SK-N-MC (cell line): ENCODE measurements at regions not wholly inside any gene's neighbourhood (a gene's known extent, or its start where the extent isn't known, plus 50 kb on each side); places are given as distances from the start of the nearest gene placed in this dataset.
"Not testable (repeated sequence)": the region's sequence is repeated elsewhere in the genome, so short reads cannot be mapped to it uniquely, and the experiment has no call there.

Experiments used
- DNase-seq: peaks from one replicate; pipeline ENCODE4 v3.0.0-alpha.2; 2011; ENCODE audit warnings: low read depth, low spot score
- H3K27ac ChIP-seq: fragments of 200-600 bp; sonication (generic); 2 replicates; pipeline ENCODE4 v1.5.1; 2016; ENCODE audit warnings: mixed run types
- H3K36me3 ChIP-seq: fragments of 200-600 bp; sonication (generic); 2 replicates; pipeline ENCODE4 v1.6.1; 2017; ENCODE audit warnings: antibody characterized with exemption, low read length, mixed read lengths; ENCODE audit not compliant: insufficient read depth
- H3K4me3 ChIP-seq: fragments of 200-600 bp; sonication (generic); 2 replicates; pipeline ENCODE4 v1.5.1; 2016
- H3K9ac ChIP-seq: fragments of 200-600 bp; sonication (generic); 2 replicates; pipeline ENCODE4 v1.8.0; 2017; ENCODE audit warnings: mixed run types, mixed read lengths; ENCODE audit not compliant: insufficient read length
- H3K9me3 ChIP-seq: fragments of 200-600 bp; sonication (generic); 2 replicates; pipeline ENCODE4 v1.6.1; 2017; ENCODE audit warnings: low read depth, mild to moderate bottlenecking, antibody characterized with exemption, low read length, moderate library complexity, mixed read lengths
- EZH2 ChIP-seq: fragments of 200-600 bp; sonication (generic); IDR thresholded peaks from one replicate; pipeline ENCODE4 v1.6.1; 2017; ENCODE audit warnings: antibody characterized with exemption
- FOXP2 ChIP-seq: optimal IDR thresholded peaks from 2 replicates; pipeline ENCODE3; 2011; ENCODE audit warnings: mild to moderate bottlenecking, moderate library complexity; ENCODE audit not compliant: insufficient read depth; ENCODE audit errors: extremely low read length, control extremely low read depth
- POLR2AphosphoS5 ChIP-seq: IDR thresholded peaks from 2 replicates; pipeline ENCODE4 v1.6.1; 2012; ENCODE audit warnings: mild to moderate bottlenecking, low read depth, low read length, borderline replicate concordance

DNA sequence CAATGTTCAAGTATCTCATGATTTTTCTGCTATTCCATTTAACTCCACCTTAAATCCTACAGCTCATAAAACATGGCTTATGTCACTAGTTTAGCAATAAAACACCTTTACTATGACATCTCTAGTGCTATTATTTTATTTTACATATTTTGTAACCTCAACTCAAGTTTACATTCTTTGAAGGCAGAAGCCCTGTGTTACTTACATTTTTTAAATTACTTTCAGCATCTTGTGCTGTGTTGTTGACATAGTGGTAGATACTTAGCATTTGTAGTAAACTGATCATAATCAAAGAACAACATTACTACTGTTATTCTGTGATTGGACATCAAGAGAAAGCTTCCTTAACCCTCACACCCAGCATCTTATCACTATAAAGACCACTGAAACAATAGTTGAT, 216.1 kb downstream of the BMP4 start:
- Histone ChIP-seq H3K9me3 (no peaks in the 10 kb centered on the region), H3K9ac (no peak overlapping the region), H3K4me3 (no peak overlapping the region), H3K27ac (no peak overlapping the region), H3K36me3 (no peaks in the 10 kb centered on the region)
- DNase-seq, result no peak
- TF ChIP-seq FOXP2, result no peak
- TF ChIP-seq POLR2AphosphoS5, result no peak
- TF ChIP-seq EZH2, result no peak

DNA sequence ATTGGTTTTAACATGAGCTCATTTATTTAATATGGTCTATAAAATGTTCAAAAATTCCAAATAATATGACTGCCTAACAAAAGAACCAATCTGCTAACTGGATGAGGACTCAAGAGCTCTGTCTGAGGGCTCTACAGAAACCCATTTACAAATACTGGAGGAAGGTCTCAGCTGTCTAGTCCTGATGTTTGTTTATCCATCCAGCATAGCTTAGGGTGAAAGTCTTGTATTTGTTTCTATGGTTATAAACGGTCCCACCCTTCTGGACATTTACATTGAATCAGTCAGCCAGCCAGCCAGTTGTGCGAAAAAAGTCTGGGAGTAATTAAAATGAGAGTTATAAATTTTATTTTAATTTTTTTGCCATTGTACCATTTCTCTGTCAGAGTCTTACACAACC, 220.7 kb downstream of the BMP4 start:
- DNase-seq, result no peak
- H3K36me3 ChIP-seq, result no peaks in the 10 kb centered on the region
- no peaks in the 10 kb centered on the region for H3K9me3 ChIP-seq
- no peak overlapping the region for H3K9ac ChIP-seq
- TF ChIP-seq POLR2AphosphoS5 (no peak), FOXP2 (no peak), EZH2 (no peak)
- no peak overlapping the region for H3K27ac ChIP-seq
- no peak overlapping the region for H3K4me3 ChIP-seq

DNA sequence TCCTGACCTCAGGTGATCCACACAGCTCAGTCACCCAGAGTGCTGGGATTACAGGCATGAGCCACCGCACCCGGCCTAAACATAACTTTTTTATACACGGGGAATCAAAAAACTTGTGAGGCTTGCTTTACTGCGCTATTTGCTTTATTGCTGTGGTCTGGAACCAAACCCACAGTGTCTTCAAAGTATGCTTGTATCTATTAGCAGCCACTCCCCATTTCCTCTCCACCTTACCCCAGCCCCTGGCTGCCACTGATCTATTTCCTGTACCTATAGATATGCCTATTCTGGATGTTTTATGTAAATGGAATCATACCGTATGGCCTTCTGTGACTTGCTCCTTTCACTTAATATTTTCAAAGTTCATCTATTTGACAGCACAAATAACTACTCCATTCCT, 233.4 kb downstream of the BMP4 start:
- no peak for DNase-seq
- Histone ChIP-seq H3K36me3 (no peaks in the 10 kb centered on the region), H3K4me3 (no peak overlapping the region), H3K27ac (no peak overlapping the region), H3K9me3 (no peaks in the 10 kb centered on the region), H3K9ac (no peak overlapping the region)
- no peak for TF ChIP-seq POLR2AphosphoS5
- no peak for TF ChIP-seq FOXP2
- TF ChIP-seq EZH2, result no peak

- no peak for TF ChIP-seq FOXP2
- no peak for TF ChIP-seq POLR2AphosphoS5
- TF ChIP-seq EZH2, result no peak
- H3K9me3 ChIP-seq, result no peaks in the 10 kb centered on the region
- no peak overlapping the region for H3K4me3 ChIP-seq
Observed at GRCh38 chr14:53719536-53719935, 237.1 kb downstream of the BMP4 start.

GRCh38 chr14:53716578-53716977, 240.0 kb downstream of the BMP4 start:
- H3K4me3 ChIP-seq, result no peak overlapping the region
- DNase-seq, result no peak
- no peak overlapping the region for H3K9ac ChIP-seq
- no peaks in the 10 kb centered on the region for H3K9me3 ChIP-seq
- H3K36me3 ChIP-seq, result no peaks in the 10 kb centered on the region
- H3K27ac ChIP-seq, result no peak overlapping the region
- TF ChIP-seq EZH2 (no peak), POLR2AphosphoS5 (no peak), FOXP2 (no peak)

More at GRCh38 chr14:53719536-53719935, 237.1 kb downstream of the BMP4 start:
- Histone ChIP-seq H3K27ac (no peak overlapping the region), H3K9ac (no peak overlapping the region), H3K36me3 (no peaks in the 10 kb centered on the region)
- no peak for DNase-seq

DNA sequence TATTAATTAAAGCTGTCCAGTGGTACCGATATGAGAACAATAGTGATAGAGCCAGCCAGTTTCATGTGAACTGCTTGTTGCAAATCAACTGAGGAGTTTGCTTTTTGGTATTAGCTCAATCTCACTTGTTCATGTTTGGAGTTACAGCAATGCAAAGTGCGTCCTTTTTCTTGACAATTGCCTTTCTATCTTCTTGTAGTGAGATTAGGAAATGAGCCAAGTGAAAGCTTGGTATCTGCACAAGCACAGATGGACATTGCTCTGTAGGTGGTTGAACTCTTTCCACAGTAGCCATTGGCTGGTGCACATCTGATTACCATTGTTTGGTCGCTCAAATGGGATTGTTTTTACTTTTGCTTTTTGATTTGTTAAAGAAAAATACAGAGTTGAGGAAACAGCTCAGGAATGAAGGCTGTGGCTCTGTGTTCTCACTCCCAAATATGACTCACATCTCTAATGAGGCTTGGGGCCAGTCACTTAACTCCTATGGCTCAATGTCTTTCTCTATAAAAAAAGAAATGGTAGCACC, 241.4 kb downstream of the BMP4 start:
- Histone ChIP-seq H3K36me3 (no peaks in the 10 kb centered on the region), H3K4me3 (no peak overlapping the region), H3K9me3 (no peaks in the 10 kb centered on the region), H3K27ac (no peak overlapping the region), H3K9ac (no peak overlapping the region)
- TF ChIP-seq FOXP2, result no peak
- no peak for TF ChIP-seq EZH2
- no peak for TF ChIP-seq POLR2AphosphoS5
- no peak for DNase-seq

DNA sequence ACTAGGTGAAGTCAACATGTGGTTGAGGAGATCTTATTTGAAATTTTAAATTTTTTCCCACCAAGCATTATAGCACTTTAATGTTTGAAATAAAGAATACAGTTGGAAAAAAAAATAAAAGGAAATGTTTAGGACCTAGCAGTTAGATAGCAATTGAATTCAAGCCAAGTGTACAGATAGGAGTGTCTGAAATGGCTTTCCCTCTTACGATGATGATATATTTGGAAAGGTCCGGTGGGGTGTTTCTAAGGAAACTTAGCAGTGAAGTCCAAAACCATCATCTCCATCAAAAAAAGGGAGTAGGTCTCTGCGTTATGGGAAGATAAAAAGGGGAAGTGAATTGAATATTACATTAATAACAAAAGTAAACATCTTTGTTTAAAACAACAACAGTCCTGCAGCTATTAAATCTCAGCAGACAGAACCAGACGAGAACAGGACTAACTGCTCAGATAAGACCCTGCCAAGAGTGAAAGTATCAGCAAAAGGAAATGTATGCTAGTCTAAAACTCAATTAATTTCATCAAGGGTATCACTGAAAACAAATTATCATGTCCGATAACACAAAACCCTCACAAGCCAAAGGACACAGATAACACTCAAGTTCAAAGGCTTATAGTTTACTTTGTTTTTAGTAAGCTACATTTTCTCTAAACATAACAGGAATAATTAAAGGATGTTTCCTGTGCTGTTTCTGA, 242.0 kb downstream of the BMP4 start:
- DNase-seq, result no peak
- no peak overlapping the region for H3K9ac ChIP-seq
- no peak for TF ChIP-seq FOXP2
- no peak for TF ChIP-seq EZH2
- no peak for TF ChIP-seq POLR2AphosphoS5
- no peaks in the 10 kb centered on the region for H3K9me3 ChIP-seq
- no peak overlapping the region for H3K4me3 ChIP-seq
- H3K27ac ChIP-seq, result no peak overlapping the region
- no peaks in the 10 kb centered on the region for H3K36me3 ChIP-seq

DNA sequence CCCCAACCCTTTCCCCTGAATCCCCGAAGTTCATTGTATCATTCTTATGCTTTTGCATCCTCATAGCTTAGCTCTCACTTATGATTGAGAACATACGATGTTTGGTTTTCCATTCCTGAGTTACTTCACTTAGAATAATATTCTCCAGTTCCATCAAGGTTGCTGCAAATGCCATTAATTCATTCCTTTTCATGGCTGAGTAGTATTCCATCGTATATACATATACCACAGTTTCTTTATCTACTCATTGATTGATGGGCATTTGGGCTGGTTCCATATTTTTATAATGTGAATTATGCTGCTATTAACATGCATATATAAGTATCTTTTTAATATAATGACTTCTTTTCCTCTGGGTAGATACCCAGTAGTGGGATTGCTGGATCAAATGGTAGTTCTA, 243.7 kb downstream of the BMP4 start:
- not testable (repeated sequence) for H3K4me3 ChIP-seq, H3K9ac ChIP-seq, H3K9me3 ChIP-seq, DNase-seq, H3K36me3 ChIP-seq, H3K27ac ChIP-seq

DNA sequence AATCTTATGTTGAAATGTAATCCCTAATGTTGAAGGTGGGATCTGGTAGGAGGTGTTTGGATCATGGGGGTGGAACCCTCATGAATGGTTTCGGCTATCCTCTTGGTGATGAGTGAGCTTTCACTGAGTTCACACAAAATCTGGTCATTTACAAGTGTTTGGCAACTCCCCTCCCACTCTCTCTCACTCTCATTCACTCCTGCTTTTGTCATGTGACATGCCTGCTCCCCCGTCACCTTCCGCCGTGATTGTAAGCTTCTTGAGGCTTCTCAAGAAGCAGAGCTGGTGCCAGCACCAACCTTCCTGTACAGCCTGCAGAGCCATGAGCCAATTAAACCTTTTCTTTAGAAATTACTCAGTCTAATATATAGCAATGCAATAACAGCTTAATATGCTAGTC, 245.4 kb downstream of the BMP4 start:
- no peak for TF ChIP-seq POLR2AphosphoS5
- no peak for TF ChIP-seq EZH2
- no peak for TF ChIP-seq FOXP2

More for the DNA sequence above, 245.4 kb downstream of the BMP4 start:
- no peak for DNase-seq
- H3K4me3 ChIP-seq, result no peak overlapping the region
- no peaks in the 10 kb centered on the region for H3K36me3 ChIP-seq
- no peak overlapping the region for H3K9ac ChIP-seq
- H3K27ac ChIP-seq, result no peak overlapping the region
- H3K9me3 ChIP-seq, result no peaks in the 10 kb centered on the region
